Breast epithelium (tissue), 4 donors: ENCODE measurements at regions not wholly inside any gene's neighbourhood (a gene's known extent, or its start where the extent isn't known, plus 50 kb on each side); places are given as distances from the start of the nearest gene placed in this dataset.
"Not testable (repeated sequence)": the region's sequence is repeated elsewhere in the genome, so short reads cannot be mapped to it uniquely, and the experiment has no call there.

Source experiments
- DNase-seq, 2 donors: peaks; one replicate each; pipeline ENCODE4 v3.0.0-alpha.2; 2019; ENCODE audit warnings: low spot score in 2 of 2
- H3K27ac ChIP-seq, 2 donors: fragments of 200-600 bp; sonication (generic) in 1 of 2; one replicate each; pipeline ENCODE4 v1.5.1; 2016 to 2019; ENCODE audit warnings: mild to moderate bottlenecking in 1 of 2
- H3K27me3 ChIP-seq, 2 donors: fragments of 200-600 bp; sonication (generic) in 1 of 2; one replicate each; pipeline versions ENCODE4 v1.5.1 to v1.6.0; 2017 to 2019; ENCODE audit warnings: control low read depth in 1 of 2, mild to moderate bottlenecking in 1 of 2
- H3K36me3 ChIP-seq: fragments of 200-600 bp; one replicate; pipeline ENCODE4 v1.5.1; 2019
- H3K4me1 ChIP-seq, 2 donors: fragments of 200-600 bp; sonication (generic); one replicate each; pipeline ENCODE4 v1.5.1; 2016 to 2019; ENCODE audit warnings: control low read depth in 1 of 2
- H3K4me3 ChIP-seq, 3 donors: fragments of 200-600 bp; sonication (generic); 1 replicate in 2 of 3; 2 replicates in 1 of 3; pipeline ENCODE4 v1.5.1; 2016 to 2019; ENCODE audit warnings: mild to moderate bottlenecking in 3 of 3, moderate library complexity in 2 of 3
- H3K9me3 ChIP-seq, 2 donors: fragments of 200-600 bp; sonication (generic) in 1 of 2; one replicate each; pipeline ENCODE4 v1.5.1; 2016 to 2019; ENCODE audit warnings: control low read depth in 1 of 2
- POLR2A ChIP-seq: fragments of 450-650 bp; IDR thresholded peaks from one replicate; pipeline ENCODE4 v1.6.1; 2016; ENCODE audit warnings: antibody characterized with exemption, mild to moderate bottlenecking, moderate library complexity
- POLR2AphosphoS5 ChIP-seq, 3 donors: sonication (generic); formaldehyde crosslinking; IDR thresholded peaks; one replicate each; pipeline ENCODE4 v1.6.1; 2017; ENCODE audit warnings: antibody characterized with exemption in 3 of 3
- intact Hi-C: fragments of 100-400 bp; cut with DNase I; formaldehyde crosslinking; loops from one replicate; pipeline ENCODE4 v1.15.1; 2023; ENCODE audit warnings: low total_unique reads
- TF ChIP-seq, protein P1 (sequence below), 3 donors: fragments of 450-650 bp; IDR thresholded peaks; one replicate each; pipeline ENCODE4 v1.5.1; 2016 to 2017; ENCODE audit warnings: antibody characterized with exemption in 3 of 3, mild to moderate bottlenecking in 3 of 3, moderate library complexity in 3 of 3

DNA sequence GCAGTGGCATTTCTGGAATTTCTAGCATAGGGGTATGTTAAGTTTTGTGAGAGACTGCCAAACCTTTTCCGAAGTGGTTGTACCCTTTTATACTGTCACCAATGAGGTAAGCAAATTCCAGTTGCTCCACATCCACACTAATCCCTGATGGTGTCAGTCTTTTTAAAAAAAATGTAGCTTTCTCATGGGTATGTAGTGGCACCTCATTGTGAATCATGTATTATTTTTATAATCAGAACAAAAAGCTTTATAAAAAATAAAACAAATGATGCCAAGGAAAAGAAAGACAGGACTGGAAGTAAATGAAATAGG lies 93.4 kb upstream of the CLINT1 start:
- DNase-seq, result no peak
- no peak overlapping the region for H3K27ac ChIP-seq
- no peaks in the 10 kb centered on the region for H3K4me1 ChIP-seq
- TF ChIP-seq POLR2AphosphoS5 (IDR thresholded peaks at IDR 0.05) (no peak), POLR2A (no peak)
- TF ChIP-seq, protein P1, sequence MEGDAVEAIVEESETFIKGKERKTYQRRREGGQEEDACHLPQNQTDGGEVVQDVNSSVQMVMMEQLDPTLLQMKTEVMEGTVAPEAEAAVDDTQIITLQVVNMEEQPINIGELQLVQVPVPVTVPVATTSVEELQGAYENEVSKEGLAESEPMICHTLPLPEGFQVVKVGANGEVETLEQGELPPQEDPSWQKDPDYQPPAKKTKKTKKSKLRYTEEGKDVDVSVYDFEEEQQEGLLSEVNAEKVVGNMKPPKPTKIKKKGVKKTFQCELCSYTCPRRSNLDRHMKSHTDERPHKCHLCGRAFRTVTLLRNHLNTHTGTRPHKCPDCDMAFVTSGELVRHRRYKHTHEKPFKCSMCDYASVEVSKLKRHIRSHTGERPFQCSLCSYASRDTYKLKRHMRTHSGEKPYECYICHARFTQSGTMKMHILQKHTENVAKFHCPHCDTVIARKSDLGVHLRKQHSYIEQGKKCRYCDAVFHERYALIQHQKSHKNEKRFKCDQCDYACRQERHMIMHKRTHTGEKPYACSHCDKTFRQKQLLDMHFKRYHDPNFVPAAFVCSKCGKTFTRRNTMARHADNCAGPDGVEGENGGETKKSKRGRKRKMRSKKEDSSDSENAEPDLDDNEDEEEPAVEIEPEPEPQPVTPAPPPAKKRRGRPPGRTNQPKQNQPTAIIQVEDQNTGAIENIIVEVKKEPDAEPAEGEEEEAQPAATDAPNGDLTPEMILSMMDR (IDR thresholded peaks at IDR 0.05), result no peak
- H3K36me3 ChIP-seq, result no peaks in the 10 kb centered on the region
- H3K27me3 ChIP-seq, result no peaks in the 10 kb centered on the region
- intact Hi-C loops, result no loop called here
- no peaks in the 10 kb centered on the region for H3K9me3 ChIP-seq
- no peak overlapping the region for H3K4me3 ChIP-seq

DNA sequence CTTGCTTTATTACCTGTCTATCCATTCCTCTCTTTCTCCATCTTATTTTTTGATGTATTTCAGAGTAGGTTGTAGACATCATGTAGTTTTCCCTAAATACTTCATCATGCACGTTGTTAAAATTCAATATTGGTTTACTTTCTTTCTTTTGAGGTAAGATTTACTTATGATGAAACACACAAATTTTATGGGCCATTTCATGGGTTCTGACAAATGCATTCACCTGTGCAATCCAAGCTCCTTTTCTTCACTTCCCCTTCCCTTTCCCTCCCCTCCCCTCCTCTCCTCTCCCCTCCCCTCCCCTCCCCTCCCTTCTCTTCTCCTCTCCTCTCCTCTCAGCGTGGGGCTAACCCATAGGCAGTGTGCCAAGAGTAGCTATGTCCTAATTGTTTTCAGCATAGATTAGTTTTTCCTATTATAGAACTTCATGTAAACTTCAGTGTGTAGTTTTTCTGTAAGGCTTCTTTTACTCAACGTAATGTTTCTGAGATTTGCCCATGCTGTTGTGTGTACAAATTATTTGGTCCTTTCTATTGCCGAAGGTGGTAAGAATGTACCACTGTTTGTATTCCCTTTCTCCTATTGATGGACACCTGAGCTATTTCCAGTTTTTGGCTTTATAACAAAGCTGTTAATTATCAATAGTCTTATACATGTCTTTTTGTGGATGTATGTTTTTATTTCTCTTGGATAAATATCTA lies 92.9 kb upstream of the CLINT1 start:
- no peaks in the 10 kb centered on the region for H3K36me3 ChIP-seq
- no peak for DNase-seq
- TF ChIP-seq POLR2AphosphoS5 (IDR thresholded peaks at IDR 0.05), result no peak
- TF ChIP-seq, protein P1 (IDR thresholded peaks at IDR 0.05), result no peak
- TF ChIP-seq POLR2A, result no peak
- H3K4me3 ChIP-seq, result no peak overlapping the region
- intact Hi-C loops, result no loop called here
- no peaks in the 10 kb centered on the region for H3K4me1 ChIP-seq
- H3K27ac ChIP-seq, result no peak overlapping the region
- H3K27me3 ChIP-seq, result no peaks in the 10 kb centered on the region
- no peaks in the 10 kb centered on the region for H3K9me3 ChIP-seq

DNA sequence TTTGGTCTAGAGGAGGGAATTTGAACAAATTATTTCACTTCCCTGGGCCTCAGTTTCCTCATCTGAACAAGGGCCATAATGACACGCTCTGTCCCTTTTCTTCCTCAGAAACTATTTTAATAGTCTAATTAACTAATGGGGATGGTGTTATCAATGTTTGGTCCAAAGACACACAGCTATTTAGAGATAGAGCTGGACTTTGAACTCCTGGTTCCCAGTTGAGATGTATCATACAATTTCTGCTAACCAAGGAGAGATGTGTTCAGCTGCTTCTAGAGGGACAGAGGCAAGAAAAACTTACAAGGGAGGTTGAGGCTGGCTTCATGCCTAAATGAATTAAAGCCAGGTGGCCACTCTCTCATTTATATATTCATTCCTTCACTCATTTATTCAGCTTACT lies 90.6 kb upstream of the CLINT1 start:
- no peak overlapping the region for H3K4me3 ChIP-seq
- DNase-seq, result no peak
- TF ChIP-seq POLR2AphosphoS5 (IDR thresholded peaks at IDR 0.05) (no peak), POLR2A (no peak)
- TF ChIP-seq, protein P1 (IDR thresholded peaks at IDR 0.05), result no peak
- H3K27ac ChIP-seq, result no peak overlapping the region
- H3K9me3 ChIP-seq, result no peaks in the 10 kb centered on the region
- H3K36me3 ChIP-seq, result no peaks in the 10 kb centered on the region
- H3K27me3 ChIP-seq, result no peaks in the 10 kb centered on the region
- intact Hi-C loops, result no loop called here
- H3K4me1 ChIP-seq, result no peaks in the 10 kb centered on the region

DNA sequence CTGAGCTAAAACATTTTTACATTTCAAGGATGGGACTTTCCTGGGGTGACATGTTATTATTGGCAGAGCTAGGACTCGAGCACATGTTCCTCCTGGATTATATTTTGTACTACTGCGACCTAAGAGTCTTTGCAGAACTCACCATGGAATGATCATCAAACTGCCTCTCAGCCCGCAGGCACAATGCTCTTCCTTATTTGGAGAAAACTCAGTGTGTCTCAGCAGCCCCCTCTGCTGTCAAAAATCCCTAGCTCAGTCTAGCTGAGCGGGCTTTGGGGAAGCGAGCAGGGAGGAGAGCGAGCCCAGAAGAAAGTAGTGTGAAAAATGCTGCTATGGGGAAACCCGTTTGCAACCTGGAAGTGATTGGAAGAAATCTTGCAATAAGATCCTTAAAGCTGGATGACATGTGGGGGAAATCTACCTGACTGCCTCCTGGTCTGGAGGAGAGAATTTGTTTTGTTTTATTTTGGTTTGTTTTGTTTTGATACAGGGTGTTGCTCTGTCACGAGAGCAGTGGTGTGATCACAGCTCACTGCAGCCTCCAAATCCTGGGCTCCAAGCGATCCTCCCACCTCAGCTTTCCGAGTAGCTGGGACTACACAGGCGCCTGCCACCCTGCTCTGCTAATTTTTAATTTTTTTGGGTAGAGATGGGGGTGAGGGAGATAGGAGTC lies 89.9 kb upstream of the CLINT1 start:
- Histone ChIP-seq H3K36me3 (no peaks in the 10 kb centered on the region), H3K4me3 (no peak overlapping the region), H3K4me1 (no peaks in the 10 kb centered on the region), H3K27ac (no peak overlapping the region), H3K9me3 (no peaks in the 10 kb centered on the region), H3K27me3 (no peaks in the 10 kb centered on the region)
- intact Hi-C loops, result no loop called here
- DNase-seq, result peak; percentile 82 to 95
- TF ChIP-seq POLR2AphosphoS5 (IDR thresholded peaks at IDR 0.05), result peak in 2 of 3 donors; percentile 26 to 56
- no peak for TF ChIP-seq POLR2A
- TF ChIP-seq, protein P1 (IDR thresholded peaks at IDR 0.05), result peak; percentile 26 to 79 (median 78)

DNA sequence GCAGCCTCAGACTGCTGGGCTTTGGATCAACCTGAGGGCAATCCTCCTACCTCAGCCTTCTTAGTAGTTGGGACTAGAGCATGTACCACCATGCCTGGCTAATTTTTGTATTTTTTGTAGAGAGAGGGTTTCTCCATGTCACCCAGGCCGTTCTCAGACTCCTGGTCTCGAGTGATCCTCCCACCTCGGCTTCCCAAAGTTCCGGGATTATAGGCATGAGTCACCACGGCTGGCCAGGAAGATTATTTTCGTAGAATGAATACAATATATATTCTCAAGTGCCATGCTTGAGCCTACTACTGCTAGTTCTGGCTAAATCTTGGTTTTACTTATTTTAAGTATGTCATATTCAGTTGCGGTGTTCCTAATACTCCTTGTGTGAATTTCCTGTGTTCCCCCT lies 88.2 kb upstream of the CLINT1 start:
- no peak for DNase-seq
- no peaks in the 10 kb centered on the region for H3K27me3 ChIP-seq
- no peaks in the 10 kb centered on the region for H3K36me3 ChIP-seq
- no peaks in the 10 kb centered on the region for H3K9me3 ChIP-seq
- no peaks in the 10 kb centered on the region for H3K4me1 ChIP-seq
- TF ChIP-seq POLR2A (no peak), POLR2AphosphoS5 (IDR thresholded peaks at IDR 0.05) (no peak)
- TF ChIP-seq, protein P1 (IDR thresholded peaks at IDR 0.05), result no peak
- intact Hi-C loops, result no loop called here
- H3K27ac ChIP-seq, result no peak overlapping the region
- H3K4me3 ChIP-seq, result no peak overlapping the region

DNA sequence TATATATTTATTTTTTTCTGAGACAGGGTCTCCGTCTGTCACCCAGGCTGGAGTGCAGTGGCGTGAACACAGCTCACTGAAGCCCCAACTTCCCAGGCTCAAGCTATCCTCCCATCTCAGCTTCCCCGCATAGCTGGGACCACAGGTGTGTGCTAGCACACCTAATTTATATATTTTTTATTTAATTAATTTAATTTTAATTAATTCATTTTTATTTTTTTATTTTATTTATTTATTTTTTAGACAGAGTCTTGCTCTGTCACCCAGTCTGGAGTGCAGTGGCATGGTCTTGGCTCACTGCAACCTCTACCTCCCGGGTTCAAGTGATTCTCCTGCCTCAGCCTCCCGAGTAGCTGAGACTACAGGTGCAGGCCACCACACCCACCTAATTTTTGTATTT lies 86.9 kb upstream of the CLINT1 start:
- H3K9me3 ChIP-seq, H3K27ac ChIP-seq, intact Hi-C loops, H3K27me3 ChIP-seq, H3K4me3 ChIP-seq, H3K4me1 ChIP-seq, DNase-seq, H3K36me3 ChIP-seq: not testable (repeated sequence)
